Esophagus squamous epithelium (tissue), 5 donors: ENCODE measurements at regions not wholly inside any gene's neighbourhood (a gene's known extent, or its start where the extent isn't known, plus 50 kb on each side); places are given as distances from the start of the nearest gene placed in this dataset.

ENCODE experiments used
- DNase-seq: peaks from one replicate; lab custom pipeline; 2025; lab: John Stamatoyannopoulos, UW
- H3K27ac ChIP-seq, 4 donors: fragments of 200-600 bp; sonication (generic); one replicate each; pipeline ENCODE4 v1.5.1; 2016 to 2019; ENCODE audit warnings: mild to moderate bottlenecking in 1 of 4
- H3K27me3 ChIP-seq, 4 donors: fragments of 200-600 bp; sonication (generic); 1 replicate in 3 of 4; 2 replicates in 1 of 4; pipeline versions ENCODE4 v1.5.1 to v1.6.0; 2017 to 2021; ENCODE audit warnings: antibody characterized with exemption in 1 of 4
- H3K36me3 ChIP-seq, 3 donors: fragments of 200-600 bp; sonication (generic); one replicate each; pipeline ENCODE4 v1.5.1; 2016 to 2019
- H3K4me1 ChIP-seq, 3 donors: fragments of 200-600 bp; sonication (generic); one replicate each; pipeline ENCODE4 v1.5.1; 2017 to 2019
- H3K4me3 ChIP-seq, 4 donors: fragments of 200-600 bp; sonication (generic); 1 replicate in 3 of 4; 2 replicates in 1 of 4; pipeline ENCODE4 v1.5.1; 2016 to 2019; ENCODE audit warnings: mild to moderate bottlenecking in 2 of 4, moderate library complexity in 1 of 4
- H3K9me3 ChIP-seq, 3 donors: fragments of 200-600 bp; sonication (generic); one replicate each; pipeline ENCODE4 v1.5.1; 2016 to 2019
- POLR2A ChIP-seq, 4 donors: fragments of 450-650 bp; IDR thresholded peaks; one replicate each; pipeline ENCODE4 v1.6.1; 2017; ENCODE audit warnings: antibody characterized with exemption in 4 of 4, mild to moderate bottlenecking in 4 of 4, moderate library complexity in 3 of 4
- WGBS, 2 donors: methylation state at CpG; one replicate each; pipeline ENCODE4 v1.1.5; 2018; 5-methylcytosine and 5-hydroxymethylcytosine counted together
- intact Hi-C: fragments of 100-400 bp; cut with DNase I; formaldehyde crosslinking; loops from one replicate; pipeline ENCODE4 v1.15.0; 2022
- TF ChIP-seq, protein P1 (sequence below), 6 experiments: fragments of 450-650 bp in 4 of 6; fragments of 200-600 bp in 2 of 6; sonication (generic) in 2 of 6; IDR thresholded peaks; one replicate each; pipeline ENCODE4 v1.5.1; 2016 to 2019; ENCODE audit warnings: antibody characterized with exemption in 6 of 6, mild to moderate bottlenecking in 4 of 6, moderate library complexity in 4 of 6
- donor health status: DM: yes; HTN: yes; CAD: no.

DNA sequence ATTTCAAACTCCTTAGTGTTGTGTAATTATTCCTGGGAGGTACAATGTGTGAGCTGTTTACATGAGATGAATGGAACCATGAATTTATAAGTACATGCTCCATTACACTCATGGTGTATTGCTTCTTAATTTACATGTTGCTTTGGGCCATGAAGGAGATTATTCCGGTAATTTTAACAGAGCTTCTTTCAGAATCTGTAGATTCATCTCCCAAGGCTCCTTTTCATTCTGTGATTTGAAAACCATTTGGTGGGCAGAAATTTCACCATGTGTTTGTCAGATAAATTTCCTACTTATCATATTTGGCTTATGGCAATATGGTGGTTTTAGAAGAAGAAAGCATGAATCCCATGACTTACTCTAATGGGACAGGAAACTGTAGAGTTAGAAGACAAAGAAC, 421.6 kb upstream of the EYS start:
- Histone ChIP-seq H3K9me3 (peaks cover 0 to 3% (median 0%) of the 10 kb centered on the region in 3 donors), H3K27ac (no peak overlapping the region), H3K4me3 (no peak overlapping the region), H3K36me3 (no peaks in the 10 kb centered on the region), H3K4me1 (no peaks in the 10 kb centered on the region), H3K27me3 (no peaks in the 10 kb centered on the region)
- DNase-seq = no peak
- TF ChIP-seq, protein P1, sequence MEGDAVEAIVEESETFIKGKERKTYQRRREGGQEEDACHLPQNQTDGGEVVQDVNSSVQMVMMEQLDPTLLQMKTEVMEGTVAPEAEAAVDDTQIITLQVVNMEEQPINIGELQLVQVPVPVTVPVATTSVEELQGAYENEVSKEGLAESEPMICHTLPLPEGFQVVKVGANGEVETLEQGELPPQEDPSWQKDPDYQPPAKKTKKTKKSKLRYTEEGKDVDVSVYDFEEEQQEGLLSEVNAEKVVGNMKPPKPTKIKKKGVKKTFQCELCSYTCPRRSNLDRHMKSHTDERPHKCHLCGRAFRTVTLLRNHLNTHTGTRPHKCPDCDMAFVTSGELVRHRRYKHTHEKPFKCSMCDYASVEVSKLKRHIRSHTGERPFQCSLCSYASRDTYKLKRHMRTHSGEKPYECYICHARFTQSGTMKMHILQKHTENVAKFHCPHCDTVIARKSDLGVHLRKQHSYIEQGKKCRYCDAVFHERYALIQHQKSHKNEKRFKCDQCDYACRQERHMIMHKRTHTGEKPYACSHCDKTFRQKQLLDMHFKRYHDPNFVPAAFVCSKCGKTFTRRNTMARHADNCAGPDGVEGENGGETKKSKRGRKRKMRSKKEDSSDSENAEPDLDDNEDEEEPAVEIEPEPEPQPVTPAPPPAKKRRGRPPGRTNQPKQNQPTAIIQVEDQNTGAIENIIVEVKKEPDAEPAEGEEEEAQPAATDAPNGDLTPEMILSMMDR (IDR thresholded peaks at IDR 0.05) = no peak
- no peak for TF ChIP-seq POLR2A (IDR thresholded peaks at IDR 0.05)
- intact Hi-C loops = no loop called here
- 68 to 90% methylated on average over 1 of the region's 1 CpG for WGBS, 2 donors

DNA sequence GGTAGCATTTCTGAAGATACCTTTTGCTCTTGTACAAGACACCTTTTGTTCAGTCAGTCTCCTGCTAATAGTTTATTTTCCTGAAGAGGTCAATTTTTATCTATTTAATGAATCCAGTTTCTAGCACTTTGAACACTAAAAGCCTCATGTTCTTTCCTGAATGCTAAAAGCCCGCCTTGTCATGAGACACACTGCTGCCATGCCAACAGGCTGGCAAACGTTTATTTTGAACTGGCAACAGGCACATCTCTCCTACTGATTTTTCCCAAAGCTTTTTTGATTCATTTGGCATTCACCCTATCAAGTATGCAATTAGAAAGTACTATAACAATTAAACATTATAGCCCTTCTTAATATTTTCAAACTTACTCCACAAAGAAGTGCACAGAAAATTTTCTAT, 421.2 kb upstream of the EYS start:
- WGBS, 2 donors = 36% methylated on average over 2 of the region's 2 CpGs
- Histone ChIP-seq H3K27ac (no peak overlapping the region), H3K4me3 (no peak overlapping the region), H3K36me3 (no peaks in the 10 kb centered on the region), H3K27me3 (no peaks in the 10 kb centered on the region), H3K4me1 (no peaks in the 10 kb centered on the region), H3K9me3 (peaks cover 0 to 3% (median 0%) of the 10 kb centered on the region in 3 donors)
- TF ChIP-seq POLR2A (IDR thresholded peaks at IDR 0.05) = no peak
- TF ChIP-seq, protein P1 (IDR thresholded peaks at IDR 0.05) = no peak
- DNase-seq = no peak
- intact Hi-C loops = no loop called here

DNA sequence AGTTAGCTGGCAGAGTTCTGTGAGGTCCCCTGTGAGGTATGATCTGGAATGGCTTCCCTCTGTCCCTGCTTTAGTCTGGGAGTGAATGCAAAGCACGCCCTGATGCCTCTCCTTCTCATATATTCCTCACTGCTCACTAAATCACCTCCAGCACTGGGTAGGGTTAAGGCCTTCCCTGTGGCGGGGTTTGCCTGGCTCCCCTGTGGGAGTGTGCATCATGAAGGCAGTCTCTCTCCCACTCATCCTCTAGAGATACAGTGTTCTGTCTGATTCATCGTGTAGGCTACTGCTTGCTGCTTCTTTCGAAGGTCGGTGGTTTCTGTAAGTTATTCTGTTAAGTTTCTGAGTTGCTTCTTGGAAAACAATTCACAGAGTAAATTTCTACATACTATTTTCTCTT, 420.0 kb upstream of the EYS start:
- Histone ChIP-seq H3K27me3 (no peaks in the 10 kb centered on the region), H3K27ac (no peak overlapping the region), H3K4me3 (no peak overlapping the region), H3K9me3 (peaks cover 0 to 3% (median 0%) of the 10 kb centered on the region in 3 donors), H3K4me1 (no peaks in the 10 kb centered on the region), H3K36me3 (no peaks in the 10 kb centered on the region)
- no peak for TF ChIP-seq POLR2A (IDR thresholded peaks at IDR 0.05)
- TF ChIP-seq, protein P1 (IDR thresholded peaks at IDR 0.05) = no peak
- DNase-seq = no peak
- intact Hi-C loops = no loop called here
- 70 to 86% methylated on average over 5 of the region's 5 CpGs for WGBS, 2 donors

DNA sequence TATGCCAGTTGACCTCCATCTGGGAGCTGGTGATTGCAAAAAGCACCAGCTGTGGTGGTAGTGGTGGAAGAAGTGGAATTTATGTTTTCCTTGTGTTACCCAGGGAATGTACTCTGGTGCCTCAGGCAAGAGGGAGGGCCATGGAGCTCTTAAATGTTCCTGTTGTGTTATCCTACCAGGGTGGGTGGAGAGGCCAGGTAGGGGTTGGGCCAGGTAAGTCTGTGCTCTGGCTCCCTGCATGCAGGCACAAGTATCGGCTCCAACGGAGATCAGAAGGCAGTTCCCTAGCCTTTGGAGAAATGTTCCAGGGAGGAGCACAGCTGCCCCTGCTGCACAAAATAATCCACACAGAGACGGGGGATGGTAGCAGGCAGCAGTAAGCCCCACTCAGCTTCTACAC, 419.3 kb upstream of the EYS start:
- no peak overlapping the region for H3K27ac ChIP-seq
- WGBS, 2 donors = 57 to 100% methylated on average over 1 to 3 of the region's 3 CpGs
- H3K9me3 ChIP-seq = peaks cover 0 to 3% (median 0%) of the 10 kb centered on the region in 3 donors
- DNase-seq = no peak
- H3K27me3 ChIP-seq = no peaks in the 10 kb centered on the region
- no peaks in the 10 kb centered on the region for H3K4me1 ChIP-seq
- no peaks in the 10 kb centered on the region for H3K36me3 ChIP-seq
- H3K4me3 ChIP-seq = no peak overlapping the region
- intact Hi-C loops = no loop called here
- TF ChIP-seq, protein P1 (IDR thresholded peaks at IDR 0.05) = no peak

DNA sequence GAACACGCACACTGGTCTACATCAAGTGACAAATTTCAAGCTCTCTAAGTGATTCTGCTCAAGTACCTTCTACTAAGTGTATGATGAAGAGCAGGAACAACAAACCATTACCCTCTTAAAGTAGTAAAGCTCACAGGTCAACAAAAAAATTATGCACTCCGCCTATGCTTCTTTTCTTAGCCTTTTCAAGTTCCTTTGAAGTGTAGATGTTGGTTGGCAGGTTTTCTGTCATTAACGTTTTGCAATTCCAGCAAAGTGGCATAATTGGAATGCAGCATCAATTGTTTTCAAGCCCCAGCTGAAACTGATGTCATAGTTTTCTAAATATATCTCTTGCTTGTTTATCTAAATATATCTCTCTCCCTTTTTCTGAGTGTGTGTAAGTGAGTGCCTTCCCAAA, 396.9 kb upstream of the EYS start:
- 30 to 35% methylated on average over 3 of the region's 3 CpGs for WGBS, 2 donors
- H3K4me1 ChIP-seq = no peaks in the 10 kb centered on the region
- TF ChIP-seq, protein P1 (IDR thresholded peaks at IDR 0.05) = no peak
- TF ChIP-seq POLR2A (IDR thresholded peaks at IDR 0.05) = no peak
- no peaks in the 10 kb centered on the region for H3K27me3 ChIP-seq
- no peaks in the 10 kb centered on the region for H3K36me3 ChIP-seq
- peaks cover 0 to 3% (median 0%) of the 10 kb centered on the region in 3 donors for H3K9me3 ChIP-seq
- no peak overlapping the region for H3K4me3 ChIP-seq
- H3K27ac ChIP-seq = no peak overlapping the region
- DNase-seq = no peak
- intact Hi-C loops = no loop called here
